Mesendoderm (in vitro differentiated cells): ENCODE measurements at regions not wholly inside any gene's neighbourhood (a gene's known extent, or its start where the extent isn't known, plus 50 kb on each side); places are given as distances from the start of the nearest gene placed in this dataset.

Experiments used
- DNase-seq: peaks from one replicate; pipeline ENCODE4 v3.0.0; 2013
- H2AK5ac ChIP-seq: 2 replicates; pipeline ENCODE4 v1.6.1; 2013; ENCODE audit warnings: low read length, inconsistent platforms
- H2BK120ac ChIP-seq: 2 replicates; pipeline ENCODE4 v1.6.1; 2013; ENCODE audit warnings: low read depth, mild to moderate bottlenecking, low read length, moderate library complexity, mixed read lengths
- H2BK15ac ChIP-seq: replicated peaks from 2 replicates; pipeline ENCODE4 v1.6.1; 2013; ENCODE audit warnings: low read depth, mild to moderate bottlenecking, moderate library complexity
- H2BK5ac ChIP-seq: 2 replicates; pipeline ENCODE4 v1.6.1; 2013; ENCODE audit warnings: low read length, inconsistent platforms
- H3K18ac ChIP-seq: 2 replicates; pipeline ENCODE4 v1.6.1; 2013; ENCODE audit warnings: mild to moderate bottlenecking, low read length, mixed read lengths
- H3K23ac ChIP-seq: one replicate; pipeline ENCODE4 v1.6.1; 2013; ENCODE audit warnings: low read length
- H3K27ac ChIP-seq: 2 replicates; pipeline ENCODE4 v1.5.1; 2013; ENCODE audit warnings: low read depth, mild to moderate bottlenecking, inconsistent platforms, low read length, moderate library complexity
- H3K27me3 ChIP-seq: 2 replicates; pipeline ENCODE4 v1.6.1; 2013; ENCODE audit warnings: low read length, control low read depth, mild to moderate bottlenecking, inconsistent platforms; ENCODE audit not compliant: insufficient read depth, poor library complexity
- H3K36me3 ChIP-seq: 2 replicates; pipeline ENCODE4 v1.6.1; 2013; ENCODE audit warnings: low read length, inconsistent platforms; ENCODE audit not compliant: control insufficient read depth, insufficient read depth
- H3K4ac ChIP-seq: one replicate; pipeline ENCODE4 v1.6.1; 2013; ENCODE audit warnings: low read depth, mild to moderate bottlenecking, low read length, moderate library complexity
- H3K4me1 ChIP-seq: 2 replicates; pipeline ENCODE4 v1.6.1; 2013; ENCODE audit warnings: low read depth, low read length, inconsistent platforms; ENCODE audit not compliant: control insufficient read depth
- H3K4me2 ChIP-seq: 2 replicates; pipeline ENCODE4 v1.6.1; 2013; ENCODE audit warnings: low read length
- H3K4me3 ChIP-seq: 2 replicates; pipeline ENCODE4 v1.5.1; 2013; ENCODE audit warnings: mild to moderate bottlenecking, low read length
- H3K56ac ChIP-seq: one replicate; pipeline ENCODE4 v1.6.1; 2013; ENCODE audit warnings: low read length
- H3K79me1 ChIP-seq: 2 replicates; pipeline ENCODE4 v1.6.1; 2013; ENCODE audit warnings: low read length, inconsistent platforms
- H3K79me2 ChIP-seq: 2 replicates; pipeline ENCODE4 v1.6.1; 2013; ENCODE audit warnings: mild to moderate bottlenecking, low read length; ENCODE audit not compliant: control insufficient read depth, insufficient read depth
- H3K9ac ChIP-seq: 2 replicates; pipeline ENCODE4 v1.6.1; 2013; ENCODE audit warnings: low read length, inconsistent platforms
- H4K5ac ChIP-seq: one replicate; pipeline ENCODE4 v1.6.1; 2013; ENCODE audit warnings: low read length
- H4K8ac ChIP-seq: one replicate; pipeline ENCODE4 v1.6.1; 2013; ENCODE audit warnings: low read depth, mild to moderate bottlenecking, control low read depth, low read length, moderate library complexity
- WGBS: extraction: QIAGEN DNeasy Blood & Tissue Kit; methylation state at CpG from one replicate; pipeline ENCODE4 v1.1.7; 2013; ENCODE audit warnings: low lambda C conversion rate, missing lambda C conversion rate; ENCODE audit not compliant: insufficient coverage; ENCODE audit errors: extremely low coverage; 5-methylcytosine and 5-hydroxymethylcytosine counted together

GRCh38 chr5:93272108-93272507 lies 308.9 kb downstream of the NR2F1-AS1 start:
- H3K9ac ChIP-seq, result no peak overlapping the region
- no peaks in the 10 kb centered on the region for H3K79me1 ChIP-seq
- H3K79me2 ChIP-seq, result no peaks in the 10 kb centered on the region
- H2BK120ac ChIP-seq, result no peak overlapping the region
- no peak overlapping the region for H2AK5ac ChIP-seq
- H3K4me3 ChIP-seq, result no peak overlapping the region
- no peak overlapping the region for H2BK5ac ChIP-seq
- no peak overlapping the region for H4K5ac ChIP-seq
- H3K36me3 ChIP-seq, result no peaks in the 10 kb centered on the region
- WGBS, result no CpG with 5 or more reads among the region's 5 CpGs
- no peak overlapping the region for H4K8ac ChIP-seq
- no peaks in the 10 kb centered on the region for H3K4me1 ChIP-seq
- H3K18ac ChIP-seq, result no peak overlapping the region
- no peak overlapping the region for H3K56ac ChIP-seq
- no peak overlapping the region for H3K27ac ChIP-seq
- no peaks in the 10 kb centered on the region for H3K27me3 ChIP-seq
- H3K23ac ChIP-seq, result no peak overlapping the region
- no peak overlapping the region for H3K4me2 ChIP-seq
- no peak for DNase-seq
- no peak overlapping the region for H3K4ac ChIP-seq
- H2BK15ac ChIP-seq, result no peak overlapping the region

- no peak overlapping the region for H2BK120ac ChIP-seq
- H3K56ac ChIP-seq, result no peak overlapping the region
- no peak overlapping the region for H3K4me3 ChIP-seq
- H3K4ac ChIP-seq, result no peak overlapping the region
- H3K27me3 ChIP-seq, result no peaks in the 10 kb centered on the region
- H3K4me2 ChIP-seq, result no peak overlapping the region
- no peak overlapping the region for H2BK5ac ChIP-seq
- H4K5ac ChIP-seq, result no peak overlapping the region
- no peaks in the 10 kb centered on the region for H3K4me1 ChIP-seq
- no peak overlapping the region for H2BK15ac ChIP-seq
- no peak overlapping the region for H3K27ac ChIP-seq
- no peak overlapping the region for H3K23ac ChIP-seq
- DNase-seq, result no peak
- no peak overlapping the region for H3K18ac ChIP-seq
- no peaks in the 10 kb centered on the region for H3K79me1 ChIP-seq
- no peaks in the 10 kb centered on the region for H3K79me2 ChIP-seq
- WGBS, result no CpG with 5 or more reads among the region's 13 CpGs
- H2AK5ac ChIP-seq, result no peak overlapping the region
- no peak overlapping the region for H4K8ac ChIP-seq
- H3K9ac ChIP-seq, result no peak overlapping the region
- H3K36me3 ChIP-seq, result no peaks in the 10 kb centered on the region
Observed at GRCh38 chr5:93267736-93268135, 313.3 kb downstream of the NR2F1-AS1 start.

DNA sequence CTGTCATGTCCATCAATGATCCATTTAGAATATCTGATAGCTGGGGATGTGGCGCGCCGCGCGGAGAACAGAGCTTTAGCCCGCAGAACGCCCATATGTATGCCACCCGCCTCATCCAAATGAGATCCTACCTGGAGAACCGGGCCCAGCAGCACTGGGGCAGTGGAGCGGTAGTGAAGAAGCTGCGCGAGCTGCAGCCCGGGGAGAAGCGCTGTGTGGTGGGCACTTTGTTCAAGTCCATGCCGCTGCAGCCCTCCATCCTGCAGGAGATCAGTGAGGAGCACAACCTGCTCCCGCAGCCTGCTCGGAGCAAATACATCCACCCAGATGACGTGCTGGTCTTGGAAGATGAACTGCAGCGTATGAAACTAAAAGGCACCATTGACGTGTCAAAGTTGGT lies 313.7 kb downstream of the NR2F1-AS1 start:
- H2BK120ac ChIP-seq, result no peak overlapping the region
- H3K4me2 ChIP-seq, result no peak overlapping the region
- no peak overlapping the region for H3K27ac ChIP-seq
- no peak overlapping the region for H4K8ac ChIP-seq
- H3K79me2 ChIP-seq, result no peaks in the 10 kb centered on the region
- no peak for DNase-seq
- no peak overlapping the region for H3K56ac ChIP-seq
- H3K27me3 ChIP-seq, result no peaks in the 10 kb centered on the region
- no peak overlapping the region for H3K4me3 ChIP-seq
- H3K23ac ChIP-seq, result no peak overlapping the region
- no peak overlapping the region for H2BK15ac ChIP-seq
- no peaks in the 10 kb centered on the region for H3K36me3 ChIP-seq
- no peaks in the 10 kb centered on the region for H3K79me1 ChIP-seq
- no peak overlapping the region for H2AK5ac ChIP-seq
- H3K18ac ChIP-seq, result no peak overlapping the region
- H3K9ac ChIP-seq, result no peak overlapping the region
- H3K4me1 ChIP-seq, result no peaks in the 10 kb centered on the region
- no peak overlapping the region for H3K4ac ChIP-seq
- no peak overlapping the region for H4K5ac ChIP-seq
- WGBS, result no CpG with 5 or more reads among the region's 20 CpGs
- no peak overlapping the region for H2BK5ac ChIP-seq

GRCh38 chr5:93257616-93258015 lies 323.4 kb downstream of the NR2F1-AS1 start:
- H4K5ac ChIP-seq, result no peak overlapping the region
- H3K36me3 ChIP-seq, result no peaks in the 10 kb centered on the region
- H2AK5ac ChIP-seq, result no peak overlapping the region
- no peak overlapping the region for H3K4me3 ChIP-seq
- no peak overlapping the region for H4K8ac ChIP-seq
- H3K23ac ChIP-seq, result no peak overlapping the region
- no peaks in the 10 kb centered on the region for H3K27me3 ChIP-seq
- H2BK5ac ChIP-seq, result no peak overlapping the region
- WGBS, result no CpG with 5 or more reads among the region's 3 CpGs
- H2BK120ac ChIP-seq, result no peak overlapping the region
- H3K27ac ChIP-seq, result no peak overlapping the region
- no peaks in the 10 kb centered on the region for H3K4me1 ChIP-seq
- no peak for DNase-seq
- no peaks in the 10 kb centered on the region for H3K79me2 ChIP-seq
- H3K4me2 ChIP-seq, result no peak overlapping the region
- H2BK15ac ChIP-seq, result no peak overlapping the region
- H3K56ac ChIP-seq, result no peak overlapping the region
- H3K79me1 ChIP-seq, result no peaks in the 10 kb centered on the region
- no peak overlapping the region for H3K18ac ChIP-seq
- H3K9ac ChIP-seq, result no peak overlapping the region
- no peak overlapping the region for H3K4ac ChIP-seq

- H3K4me1 ChIP-seq, result no peaks in the 10 kb centered on the region
- no peak overlapping the region for H4K8ac ChIP-seq
- H3K79me1 ChIP-seq, result no peaks in the 10 kb centered on the region
- no peak overlapping the region for H2BK120ac ChIP-seq
- no peaks in the 10 kb centered on the region for H3K27me3 ChIP-seq
- no peak overlapping the region for H2BK15ac ChIP-seq
- no peaks in the 10 kb centered on the region for H3K36me3 ChIP-seq
- H2BK5ac ChIP-seq, result no peak overlapping the region
- H3K27ac ChIP-seq, result no peak overlapping the region
- H3K4me3 ChIP-seq, result no peak overlapping the region
- H2AK5ac ChIP-seq, result no peak overlapping the region
- H3K4me2 ChIP-seq, result no peak overlapping the region
- H3K4ac ChIP-seq, result no peak overlapping the region
- H3K9ac ChIP-seq, result no peak overlapping the region
- no peak overlapping the region for H3K23ac ChIP-seq
- DNase-seq, result no peak
- H4K5ac ChIP-seq, result no peak overlapping the region
- H3K56ac ChIP-seq, result no peak overlapping the region
- H3K79me2 ChIP-seq, result no peaks in the 10 kb centered on the region
- H3K18ac ChIP-seq, result no peak overlapping the region
Observed at GRCh38 chr5:93255796-93256195, 325.2 kb downstream of the NR2F1-AS1 start.

DNA sequence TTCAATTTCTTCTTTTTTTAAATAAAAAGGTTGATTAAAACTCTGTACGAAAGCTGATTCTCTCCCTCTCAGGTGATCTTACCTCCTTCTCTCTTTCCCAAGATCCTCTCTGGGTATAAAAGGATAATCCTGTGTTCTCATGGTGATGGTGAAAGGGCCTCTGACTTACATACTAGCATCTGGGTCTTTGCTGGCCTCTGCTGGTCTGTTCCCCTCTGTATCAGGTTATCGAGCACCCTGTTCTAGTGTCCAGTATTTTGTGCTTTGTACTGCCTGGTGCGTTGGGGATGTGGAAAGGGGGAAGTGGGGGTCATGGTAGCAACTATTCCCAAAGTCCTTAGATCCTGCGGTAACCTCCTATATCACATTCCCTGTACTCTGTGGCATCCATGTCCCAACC lies 328.9 kb downstream of the NR2F1-AS1 start:
- H3K27ac ChIP-seq, result no peak overlapping the region
- no peak overlapping the region for H3K9ac ChIP-seq
- no peak overlapping the region for H2BK5ac ChIP-seq
- H2AK5ac ChIP-seq, result no peak overlapping the region
- H3K4me3 ChIP-seq, result no peak overlapping the region
- H3K4me1 ChIP-seq, result no peaks in the 10 kb centered on the region
- H3K27me3 ChIP-seq, result no peaks in the 10 kb centered on the region
- H3K18ac ChIP-seq, result no peak overlapping the region
- no peaks in the 10 kb centered on the region for H3K79me2 ChIP-seq
- H2BK120ac ChIP-seq, result no peak overlapping the region
- H3K4me2 ChIP-seq, result no peak overlapping the region
- no peak overlapping the region for H3K23ac ChIP-seq
- H4K5ac ChIP-seq, result no peak overlapping the region
- no peak overlapping the region for H3K56ac ChIP-seq
- no peaks in the 10 kb centered on the region for H3K79me1 ChIP-seq
- peak; percentile 34 for DNase-seq
- H4K8ac ChIP-seq, result no peak overlapping the region
- no peak overlapping the region for H3K4ac ChIP-seq
- no peaks in the 10 kb centered on the region for H3K36me3 ChIP-seq
- H2BK15ac ChIP-seq, result no peak overlapping the region
- WGBS, result no CpG with 5 or more reads among the region's 4 CpGs
